HepG2 (cell line): ENCODE measurements at regions not wholly inside any gene's neighbourhood (a gene's known extent, or its start where the extent isn't known, plus 50 kb on each side); places are given as distances from the start of the nearest gene placed in this dataset.

Source experiments
- ATAC-seq: fragments of 200-7000 bp; cut with Tn5 transposase; 3 replicates; pipeline ENCODE4 v1.9.1; 2020; ENCODE audit warnings: mild to moderate bottlenecking, moderate library complexity
- BruUV-seq: library from RNA; stranded (reverse); fragments of 400-500 nt; replicated peaks from 2 replicates; lab custom pipeline; 2021; lab: Mats Ljungman, UMichigan
- CTCF ChIA-PET: fragments of 300-600 bp; formaldehyde crosslinking; extraction: SDS; loops from one replicate; lab custom pipeline; 2021; ENCODE audit warnings: low total read pairs, inconsistent platforms, low intra/inter-chr PET ratio; lab: Yijun Ruan, JAX
- POLR2A ChIA-PET: fragments of 350-600 bp; sonication (Branson Sonifier 250); formaldehyde crosslinking; loops from one replicate; lab custom pipeline; 2020; ENCODE audit warnings: antibody characterized with exemption, inconsistent platforms; lab: Yijun Ruan, JAX
- DNase-seq: peaks from one replicate; pipeline ENCODE4 v3.0.0-alpha.2; 2015; ENCODE audit warnings: low spot score
- FAIRE-seq: peaks from 3 replicates; lab custom pipeline; 2011; peaks lifted over from hg19 to GRCh38; lab: Jason Lieb, UNC
- H2AFZ ChIP-seq: one replicate; pipeline ENCODE4 v1.6.1; 2011; ENCODE audit warnings: low read length, inconsistent platforms
- H3K27ac ChIP-seq: fragments of 300-600 bp; 3 replicates; pipeline ENCODE4 v1.8.0; 2011; ENCODE audit warnings: mixed run types, mild to moderate bottlenecking, mixed read lengths, low read length, inconsistent platforms; ENCODE audit not compliant: insufficient read depth; ENCODE audit errors: extremely low read length
- H3K27me3 ChIP-seq, 2 experiments: fragments of 200-600 bp in 1 of 2; 2 replicates in 1 of 2; 3 replicates in 1 of 2; pipeline versions ENCODE4 v1.6.0 to v1.8.0; 2011; ENCODE audit warnings: low read length in 2 of 2, mild to moderate bottlenecking in 2 of 2, moderate library complexity in 2 of 2, inconsistent platforms in 1 of 2; ENCODE audit not compliant: insufficient read depth in 2 of 2, control insufficient read depth in 1 of 2
- H3K36me3 ChIP-seq, 2 experiments: fragments of 200-600 bp in 1 of 2; replicated peaks in 1 of 2; 2 replicates in 1 of 2; 3 replicates in 1 of 2; pipeline versions ENCODE4 v1.5.1 to v1.8.0; 2011; ENCODE audit warnings: low read length in 2 of 2, inconsistent platforms in 1 of 2; ENCODE audit not compliant: insufficient read depth in 2 of 2, control insufficient read depth in 1 of 2
- H3K4me1 ChIP-seq: 2 replicates; pipeline ENCODE4 v1.5.1; 2012; ENCODE audit warnings: low read length, inconsistent platforms; ENCODE audit not compliant: insufficient read depth
- H3K4me2 ChIP-seq: 2 replicates; pipeline ENCODE4 v1.6.0; 2011; ENCODE audit warnings: low read depth, low read length, inconsistent platforms
- H3K4me3 ChIP-seq, 3 experiments: fragments of 200-600 bp in 1 of 3; sonication (generic), shearing (Covaris generic) in 1 of 3; replicated peaks in 1 of 3; 2 replicates each; pipeline ENCODE4 v1.5.1; 2011 to 2016; ENCODE audit warnings: low read length in 3 of 3, inconsistent platforms in 2 of 3, low read depth in 2 of 3, mild to moderate bottlenecking in 2 of 3, control low read depth in 1 of 3, mixed read lengths in 1 of 3; ENCODE audit not compliant: insufficient read depth in 1 of 3
- H3K79me2 ChIP-seq: one replicate; pipeline ENCODE4 v1.6.1; 2011; ENCODE audit warnings: low read length, inconsistent platforms; ENCODE audit not compliant: insufficient read depth
- H3K9ac ChIP-seq: 2 replicates; pipeline ENCODE4 v1.6.0; 2011; ENCODE audit warnings: mild to moderate bottlenecking, low read depth, low read length, inconsistent platforms; ENCODE audit not compliant: insufficient read depth
- H3K9me3 ChIP-seq: 2 replicates; pipeline ENCODE4 v1.5.1; 2012; ENCODE audit warnings: mild to moderate bottlenecking, low read length
- H4K20me1 ChIP-seq: 2 replicates; pipeline ENCODE4 v1.6.0; 2011; ENCODE audit warnings: inconsistent platforms, mild to moderate bottlenecking, low read length, moderate library complexity; ENCODE audit not compliant: insufficient read depth
- ATM ChIP-seq: fragments of 450-650 bp; IDR thresholded peaks from 2 replicates; pipeline ENCODE4 v1.7.1; 2017; ENCODE audit warnings: mild to moderate bottlenecking, borderline replicate concordance
- GPBP1L1 ChIP-seq: sonication (generic); formaldehyde crosslinking; IDR thresholded peaks from 2 replicates; pipeline ENCODE4 v1.5.0; 2020; ENCODE audit warnings: mild to moderate bottlenecking, missing genetic modification reagents
- HNRNPUL1 ChIP-seq: fragments of 200-400 bp; formaldehyde crosslinking; IDR thresholded peaks from 2 replicates; pipeline ENCODE4 v1.6.1; 2017; ENCODE audit warnings: low read depth, mild to moderate bottlenecking, low read length, moderate library complexity
- HOMEZ ChIP-seq: IDR thresholded peaks from 2 replicates; pipeline ENCODE4 v1.6.1; 2016; ENCODE audit warnings: low read depth
- KDM1A ChIP-seq: IDR thresholded peaks from 2 replicates; pipeline ENCODE4 v1.6.1; 2016; ENCODE audit warnings: missing compliant biosample characterization
- KLF16 ChIP-seq, 2 experiments: sonication (generic) in 1 of 2; formaldehyde crosslinking in 1 of 2; IDR thresholded peaks; 2 replicates each; pipeline versions ENCODE4 v1.6.1 to v1.8.0; 2016 to 2023; ENCODE audit warnings: missing genetic modification reagents in 2 of 2, missing compliant biosample characterization in 1 of 2
- LCORL ChIP-seq, 2 experiments: fragments of 450-650 bp in 1 of 2; sonication (generic) in 1 of 2; formaldehyde crosslinking in 1 of 2; IDR thresholded peaks; 2 replicates each; pipeline versions ENCODE4 v1.5.0 to v1.6.1; 2017 to 2020; ENCODE audit warnings: antibody characterized with exemption in 1 of 2, missing genetic modification reagents in 1 of 2
- MAF1 ChIP-seq: sonication (generic); formaldehyde crosslinking; IDR thresholded peaks from 2 replicates; pipeline ENCODE4 v1.5.0; 2020; ENCODE audit warnings: missing genetic modification reagents, borderline replicate concordance
- POLR2AphosphoS5 ChIP-seq: IDR thresholded peaks from 2 replicates; pipeline ENCODE4 v1.6.1; 2012; ENCODE audit warnings: low read depth, low read length
- RBFOX2 ChIP-seq: fragments of 200-400 bp; formaldehyde crosslinking; IDR thresholded peaks from 2 replicates; pipeline ENCODE4 v1.6.1; 2017; ENCODE audit warnings: low read depth, mild to moderate bottlenecking, low read length
- SNAPC2 ChIP-seq: sonication (generic); formaldehyde crosslinking; IDR thresholded peaks from 2 replicates; pipeline ENCODE4 v1.8.1; 2022; ENCODE audit warnings: mild to moderate bottlenecking, missing genetic modification reagents
- ZFX ChIP-seq: sonication (generic); formaldehyde crosslinking; IDR thresholded peaks from 2 replicates; pipeline ENCODE4 v1.4.0; 2020; ENCODE audit warnings: mild to moderate bottlenecking, low read depth, missing genetic modification reagents, moderate library complexity
- ZNF672 ChIP-seq: sonication (generic); formaldehyde crosslinking; IDR thresholded peaks from 2 replicates; pipeline ENCODE4 v1.8.1; 2022; ENCODE audit warnings: missing genetic modification reagents
- ZNF850 ChIP-seq: sonication (generic); formaldehyde crosslinking; conservative IDR thresholded peaks from 2 replicates; pipeline ENCODE4 v1.9.0; 2021; ENCODE audit warnings: mild to moderate bottlenecking, missing genetic modification reagents
- WGBS: methylation state at CpG from one replicate; pipeline ENCODE4 v1.1.6; 2017; ENCODE audit warnings: low lambda C conversion rate; 5-methylcytosine and 5-hydroxymethylcytosine counted together
- in situ Hi-C: cut with HindIII; loops from 2 replicates; pipeline ENCODE4 v1.10.0; 2017; ENCODE audit warnings: low pct_unique_long_range_greater_than_20kb; ENCODE audit not compliant: extremely low pct_ligation_motif_present
- intact Hi-C: fragments of 100-400 bp; cut with micrococcal nuclease; formaldehyde crosslinking; loops from one replicate; pipeline ENCODE4 v1.10.0; 2022; ENCODE audit not compliant: unreplicated experiment
- TF ChIP-seq, protein P1 (sequence below): sonication (generic); formaldehyde crosslinking; IDR thresholded peaks from 2 replicates; pipeline ENCODE4 v1.5.0; 2020; ENCODE audit warnings: missing genetic modification reagents
- TF ChIP-seq, protein P2 (sequence below): IDR thresholded peaks from 2 replicates; pipeline ENCODE4 v1.6.1; 2016; ENCODE audit warnings: missing genetic modification reagents, missing compliant biosample characterization

GRCh38 chr11:28615542-28615941 lies 507.4 kb downstream of the METTL15 start:
- POLR2A ChIA-PET, result no interaction called here
- H3K4me2 ChIP-seq, result no peak overlapping the region
- 21% methylated on average over 2 of the region's 2 CpGs for WGBS

DNA sequence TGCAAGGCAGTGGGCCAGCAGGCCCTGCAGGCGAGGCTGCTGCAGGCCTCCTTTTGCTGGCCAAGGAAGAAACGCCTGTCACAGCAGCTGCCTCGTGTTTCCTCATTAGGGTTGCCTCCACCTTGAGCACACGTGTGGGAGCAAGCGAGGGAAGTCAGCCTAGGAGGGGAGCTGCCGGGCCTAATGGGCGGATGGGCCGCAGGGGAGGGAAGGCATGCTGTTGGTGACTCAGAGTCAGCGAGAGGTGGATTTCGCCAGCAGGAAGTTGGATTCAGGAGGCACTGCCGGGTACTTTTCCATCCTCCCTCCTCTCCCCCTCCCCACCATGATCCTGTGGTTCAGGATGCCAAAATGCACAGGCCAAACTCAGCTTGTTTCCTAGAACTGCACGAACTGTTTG lies 498.7 kb downstream of the METTL15 start:
- FAIRE-seq, result no peak
- no peaks in the 10 kb centered on the region for H4K20me1 ChIP-seq
- H3K27ac ChIP-seq, result no peak overlapping the region
- CTCF ChIA-PET, result no interaction called here
- no peak overlapping the region for H2AFZ ChIP-seq
- intact Hi-C loops (no loop called here), in situ Hi-C loops (no loop called here)
- POLR2A ChIA-PET, result no interaction called here
- no peaks in the 10 kb centered on the region for H3K4me1 ChIP-seq
- no peak overlapping the region for H3K9ac ChIP-seq
- DNase-seq, result no peak
- no peak; the same call in 2 of the 3 replicates for ATAC-seq
- no peaks in the 10 kb centered on the region for H3K9me3 ChIP-seq
- 0 out of 5 replicates have a peak, but pooled peaks cover 0 to 4% of the 10 kb centered on the region in 2 experiments for H3K27me3 ChIP-seq
- BruUV-seq, result no TSS peak
- no peaks in the 10 kb centered on the region for H3K79me2 ChIP-seq
- 45% methylated on average over 8 of the region's 12 CpGs for WGBS
- no peak overlapping the region for H3K4me3 ChIP-seq
- no peak overlapping the region for H3K4me2 ChIP-seq
- no peaks in the 10 kb centered on the region for H3K36me3 ChIP-seq
- TF ChIP-seq MAF1 (CRISPR knock-in tag) (no peak), ZNF672 (no peak), ATM (no peak), ZNF850 (CRISPR knock-in tag) (no peak), GPBP1L1 (CRISPR knock-in tag) (no peak), ZFX (CRISPR knock-in tag) (no peak), KLF16 (CRISPR knock-in tag; IDR thresholded peaks at IDR 0.05) (no peak), HOMEZ (CRISPR knock-in tag) (no peak), RBFOX2 (no peak), POLR2AphosphoS5 (no peak), HNRNPUL1 (no peak)
- TF ChIP-seq, protein P1, sequence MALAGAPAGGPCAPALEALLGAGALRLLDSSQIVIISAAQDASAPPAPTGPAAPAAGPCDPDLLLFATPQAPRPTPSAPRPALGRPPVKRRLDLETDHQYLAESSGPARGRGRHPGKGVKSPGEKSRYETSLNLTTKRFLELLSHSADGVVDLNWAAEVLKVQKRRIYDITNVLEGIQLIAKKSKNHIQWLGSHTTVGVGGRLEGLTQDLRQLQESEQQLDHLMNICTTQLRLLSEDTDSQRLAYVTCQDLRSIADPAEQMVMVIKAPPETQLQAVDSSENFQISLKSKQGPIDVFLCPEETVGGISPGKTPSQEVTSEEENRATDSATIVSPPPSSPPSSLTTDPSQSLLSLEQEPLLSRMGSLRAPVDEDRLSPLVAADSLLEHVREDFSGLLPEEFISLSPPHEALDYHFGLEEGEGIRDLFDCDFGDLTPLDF, result no peak

More at GRCh38 chr11:28615542-28615941, 507.4 kb downstream of the METTL15 start:
- no peak for ATAC-seq
- no TSS peak for BruUV-seq
- Histone ChIP-seq H3K9me3 (no peaks in the 10 kb centered on the region), H3K79me2 (no peaks in the 10 kb centered on the region), H3K9ac (no peak overlapping the region), H2AFZ (no peak overlapping the region), H3K4me3 (no peak overlapping the region), H4K20me1 (no peaks in the 10 kb centered on the region), H3K27me3 (0 out of 5 replicates have a peak, but pooled peaks cover 0 to 4% of the 10 kb centered on the region in 2 experiments), H3K4me1 (no peaks in the 10 kb centered on the region), H3K27ac (no peak overlapping the region), H3K36me3 (no peaks in the 10 kb centered on the region)
- in situ Hi-C loops (no loop called here), intact Hi-C loops (no loop called here)
- CTCF ChIA-PET, result no interaction called here
- DNase-seq, result no peak
- TF ChIP-seq KDM1A (CRISPR knock-in tag) (no peak), SNAPC2 (CRISPR knock-in tag) (no peak), LCORL (IDR thresholded peaks at IDR 0.05) (no peak), LCORL (CRISPR knock-in tag; IDR thresholded peaks at IDR 0.05) (no peak)
- TF ChIP-seq, protein P2, sequence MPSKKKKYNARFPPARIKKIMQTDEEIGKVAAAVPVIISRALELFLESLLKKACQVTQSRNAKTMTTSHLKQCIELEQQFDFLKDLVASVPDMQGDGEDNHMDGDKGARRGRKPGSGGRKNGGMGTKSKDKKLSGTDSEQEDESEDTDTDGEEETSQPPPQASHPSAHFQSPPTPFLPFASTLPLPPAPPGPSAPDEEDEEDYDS (CRISPR knock-in tag), result no peak
- FAIRE-seq, result no peak
